H1 (cell line): ENCODE measurements at regions not wholly inside any gene's neighbourhood (a gene's known extent, or its start where the extent isn't known, plus 50 kb on each side); places are given as distances from the start of the nearest gene placed in this dataset.

Experiments used
- BCL11A ChIP-seq, 2 experiments: IDR thresholded peaks; one replicate each; pipeline ENCODE4 v1.6.1; 2011; ENCODE audit warnings: low read depth in 2 of 2, low read length in 2 of 2, mild to moderate bottlenecking in 2 of 2
- CHD1 ChIP-seq: IDR thresholded peaks from 2 replicates; pipeline ENCODE4 v1.6.1; 2012; ENCODE audit warnings: low read depth, low read length, improper control_type of control experiment
- CTBP2 ChIP-seq: IDR thresholded peaks from 2 replicates; pipeline ENCODE4 v1.7.0; 2011; ENCODE audit warnings: borderline replicate concordance, mild to moderate bottlenecking, moderate library complexity, mixed read lengths, low read length; ENCODE audit not compliant: insufficient read depth, insufficient read length
- POLR2AphosphoS5 ChIP-seq: IDR thresholded peaks from 2 replicates; pipeline ENCODE4 v1.6.1; 2011; ENCODE audit warnings: low read depth, low read length
- SIN3A ChIP-seq, 2 experiments: IDR thresholded peaks in 1 of 2; conservative IDR thresholded peaks in 1 of 2; 2 replicates each; pipeline ENCODE4 v1.6.1; 2011 to 2012; ENCODE audit warnings: low read length in 2 of 2, improper control_type of control experiment in 1 of 2, low read depth in 1 of 2, mild to moderate bottlenecking in 1 of 2
- TAF1 ChIP-seq: IDR thresholded peaks from 2 replicates; pipeline ENCODE4 v1.6.1; 2011; ENCODE audit warnings: mild to moderate bottlenecking, low read depth, low read length
- ZNF274 ChIP-seq: IDR thresholded peaks from 2 replicates; pipeline ENCODE4 v1.7.0; 2012; ENCODE audit warnings: low read length, borderline replicate concordance; ENCODE audit errors: extremely low read depth
- TF ChIP-seq, protein P1 (sequence below): IDR thresholded peaks from 2 replicates; pipeline ENCODE4 v1.6.1; 2011; ENCODE audit warnings: low read depth, mild to moderate bottlenecking, low read length; ENCODE audit not compliant: insufficient read depth

DNA sequence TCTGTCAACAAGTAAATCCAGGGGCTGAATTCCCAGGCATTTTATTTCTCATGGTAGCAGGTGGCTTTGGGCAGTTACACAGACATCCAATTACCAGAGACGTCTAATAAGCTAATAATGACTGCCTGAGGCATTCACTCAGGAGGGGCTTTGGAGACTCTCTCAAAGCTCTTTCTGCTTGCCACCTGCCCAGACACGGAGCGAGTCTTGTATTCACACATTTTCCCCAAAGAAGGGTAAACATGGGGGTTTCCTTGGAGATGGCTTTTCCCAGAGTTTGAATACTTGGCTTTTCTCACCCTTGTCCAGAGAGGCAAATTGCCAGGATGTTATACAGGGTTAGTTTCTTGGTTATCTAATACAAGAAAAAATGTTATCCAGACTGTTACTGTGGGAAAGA is 132.6 kb downstream of the DIPK2A start (continued):
- TF ChIP-seq BCL11A (IDR thresholded peaks at IDR 0.05; ENCODE audit: low read depth in 2 of 2, low read length in 2 of 2), result no peak
- TF ChIP-seq SIN3A (conservative IDR thresholded peaks at IDR 0.05 in 1 of 2, IDR thresholded peaks at IDR 0.05 in 1 of 2; ENCODE audit: low read depth in 1 of 2, low read length in 2 of 2), result no peak
- no peak for TF ChIP-seq CHD1
- no peak for TF ChIP-seq CTBP2
- no peak for TF ChIP-seq POLR2AphosphoS5
- TF ChIP-seq ZNF274, result no peak
- TF ChIP-seq TAF1, result no peak
- TF ChIP-seq, protein P1, sequence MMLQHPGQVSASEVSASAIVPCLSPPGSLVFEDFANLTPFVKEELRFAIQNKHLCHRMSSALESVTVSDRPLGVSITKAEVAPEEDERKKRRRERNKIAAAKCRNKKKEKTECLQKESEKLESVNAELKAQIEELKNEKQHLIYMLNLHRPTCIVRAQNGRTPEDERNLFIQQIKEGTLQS, result no peak
